Common myeloid progenitor, CD34-positive (primary cell): ENCODE measurements at regions not wholly inside any gene's neighbourhood (a gene's known extent, or its start where the extent isn't known, plus 50 kb on each side); places are given as distances from the start of the nearest gene placed in this dataset.

Source experiments
- CTCF ChIA-PET: fragments of 350-600 bp; sonication (Branson Sonifier 250); formaldehyde crosslinking; loops from one replicate; lab custom pipeline; 2021; ENCODE audit warnings: antibody characterized with exemption; lab: Charles Lee
- POLR2A ChIA-PET: fragments of 350-600 bp; sonication (Branson Sonifier 250); formaldehyde crosslinking; loops from one replicate; lab custom pipeline; 2021; ENCODE audit warnings: antibody characterized with exemption; lab: Charles Lee
- DNase-seq, 3 donors: peaks; one replicate each; pipeline versions ENCODE4 v3.0.0 to v3.0.0-alpha.2; 2013
- H3K27ac ChIP-seq, 2 experiments: 1 replicate in 1 of 2; 2 replicates in 1 of 2; pipeline ENCODE4 v1.7.0; 2013; ENCODE audit warnings: inconsistent platforms in 2 of 2, low read length in 2 of 2, mild to moderate bottlenecking in 2 of 2, low read depth in 1 of 2, moderate library complexity in 1 of 2; ENCODE audit not compliant: severe bottlenecking in 2 of 2, insufficient read depth in 1 of 2, poor library complexity in 1 of 2
- H3K27me3 ChIP-seq, 5 experiments: replicated peaks in 2 of 5; 1 replicate in 3 of 5; 2 replicates in 2 of 5; pipeline versions ENCODE4 v1.6.1 to v1.7.0; 2013; ENCODE audit warnings: low read length in 4 of 5, mild to moderate bottlenecking in 2 of 5, moderate library complexity in 2 of 5, inconsistent platforms in 1 of 5; ENCODE audit not compliant: insufficient read depth in 5 of 5, control insufficient read depth in 4 of 5
- H3K36me3 ChIP-seq, 4 experiments: 1 replicate in 2 of 4; 2 replicates in 2 of 4; pipeline versions ENCODE4 v1.6.1 to v1.7.0; 2013; ENCODE audit warnings: low read length in 3 of 4, control low read depth in 1 of 4, mild to moderate bottlenecking in 1 of 4; ENCODE audit not compliant: control insufficient read depth in 4 of 4, insufficient read depth in 4 of 4
- H3K4me1 ChIP-seq, 4 experiments: 1 replicate in 3 of 4; 2 replicates in 1 of 4; pipeline versions ENCODE4 v1.6.1 to v1.7.1; 2013; ENCODE audit warnings: low read length in 3 of 4, mild to moderate bottlenecking in 3 of 4, control low read depth in 1 of 4, inconsistent platforms in 1 of 4, moderate library complexity in 1 of 4; ENCODE audit not compliant: control insufficient read depth in 4 of 4, insufficient read depth in 4 of 4; ENCODE audit errors: control extremely low read depth in 1 of 4
- H3K4me3 ChIP-seq, 7 experiments: 1 replicate in 4 of 7; 2 replicates in 3 of 7; pipeline versions ENCODE4 v1.5.1 to v1.7.0; 2013; ENCODE audit warnings: mild to moderate bottlenecking in 7 of 7, low read length in 6 of 7, moderate library complexity in 6 of 7, inconsistent platforms in 2 of 7, low read depth in 2 of 7, control low read depth in 1 of 7; ENCODE audit not compliant: insufficient read depth in 4 of 7, control insufficient read depth in 1 of 7; ENCODE audit errors: extremely low read depth in 1 of 7
- H3K9me3 ChIP-seq, 5 experiments: 1 replicate in 4 of 5; 2 replicates in 1 of 5; pipeline versions ENCODE4 v1.6.1 to v1.7.1; 2013; ENCODE audit warnings: low read length in 4 of 5, mild to moderate bottlenecking in 2 of 5, inconsistent platforms in 1 of 5, low read depth in 1 of 5, moderate library complexity in 1 of 5; ENCODE audit not compliant: control insufficient read depth in 4 of 5, insufficient read depth in 2 of 5; ENCODE audit errors: control extremely low read depth in 1 of 5
- WGBS: methylation state at CpG from one replicate; pipeline ENCODE4 v1.1.5; 2013; ENCODE audit not compliant: insufficient coverage; 5-methylcytosine and 5-hydroxymethylcytosine counted together

GRCh38 chr18:76697441-76697901, 124.9 kb upstream of the ZNF236 start:
- DNase-seq, result no peak
- CTCF ChIA-PET, result interaction anchor here (1.2 to 5.3 kb wide), 2 partner anchors 9 to 13 kb away, joined by 3 to 23 read pairs; no protein-coding TSS in a partner anchor
- Histone ChIP-seq H3K27ac (no peak overlapping the region), H3K36me3 (no peaks in the 10 kb centered on the region), H3K4me1 (peaks cover 0 to 7% (median 0%) of the 10 kb centered on the region in 4 experiments), H3K4me3 (peak overlapping the region in 1 of 7 experiments; percentile 10), H3K9me3 (peaks cover 0 to 3% (median 0%) of the 10 kb centered on the region in 5 experiments), H3K27me3 (peaks cover 0 to 48% (median 10%) of the 10 kb centered on the region in 5 experiments)
- 8% methylated on average over 10 of the region's 13 CpGs for WGBS
- POLR2A ChIA-PET, result interaction anchor here (0.7 kb wide), 1 partner anchor 11 kb away, joined by 3 read pairs; no protein-coding TSS in a partner anchor

GRCh38 chr18:76691800-76692199, 130.6 kb upstream of the ZNF236 start:
- H3K9me3 ChIP-seq, result peaks cover 0 to 3% (median 0%) of the 10 kb centered on the region in 5 experiments
- CTCF ChIA-PET, result interaction anchor here (1.1 kb wide), 1 partner anchor 9 kb away, joined by 4 read pairs; no protein-coding TSS in a partner anchor
- no peaks in the 10 kb centered on the region for H3K36me3 ChIP-seq
- POLR2A ChIA-PET, result no interaction called here
- peaks cover 0 to 3% (median 0%) of the 10 kb centered on the region in 4 experiments for H3K4me1 ChIP-seq
- H3K27ac ChIP-seq, result no peak overlapping the region
- no peak overlapping the region for H3K4me3 ChIP-seq
- peaks cover 0 to 41% (median 13%) of the 10 kb centered on the region in 5 experiments for H3K27me3 ChIP-seq
- DNase-seq, result no peak
- 75% methylated on average over 6 of the region's 7 CpGs for WGBS

DNA sequence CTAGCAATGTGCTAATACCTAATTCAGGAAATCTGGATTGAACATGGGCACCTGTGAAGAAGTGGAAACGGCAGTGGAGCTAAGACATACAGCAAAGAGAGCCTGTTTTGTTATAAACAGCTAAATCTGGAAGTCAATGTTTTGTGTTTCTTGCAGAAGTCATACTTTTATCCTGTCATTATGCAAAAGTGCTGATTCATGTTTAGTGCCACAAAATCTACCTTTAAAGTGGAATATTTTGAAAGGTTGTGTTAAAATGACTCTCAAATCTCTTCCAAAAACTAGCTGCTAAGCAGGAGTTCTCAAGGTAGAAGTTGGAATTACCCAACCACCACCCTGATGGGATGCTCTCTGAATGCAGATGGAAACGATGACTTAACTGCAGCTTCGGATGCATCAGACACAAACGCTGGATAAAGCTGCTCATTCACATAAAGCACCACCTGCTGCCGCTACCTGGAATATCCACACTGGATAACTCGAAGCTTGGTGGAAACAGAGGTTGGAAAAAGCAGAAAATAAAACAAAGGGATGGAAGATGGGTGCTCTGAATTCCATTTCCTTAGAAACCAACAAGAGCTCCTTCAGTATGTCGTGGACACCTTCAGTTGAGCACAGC, 132.6 kb upstream of the ZNF236 start:
- no peaks in the 10 kb centered on the region for H3K9me3 ChIP-seq
- H3K36me3 ChIP-seq, result no peaks in the 10 kb centered on the region
- WGBS, result 71% methylated on average over 2 of the region's 7 CpGs
- peaks cover 0 to 30% (median 12%) of the 10 kb centered on the region in 5 experiments for H3K27me3 ChIP-seq
- no peak overlapping the region for H3K27ac ChIP-seq
- ChIA-PET POLR2A (interaction anchor here (0.6 kb wide), 1 partner anchor 291 kb away, joined by 3 read pairs; no protein-coding TSS in a partner anchor), CTCF (interaction anchor here (1.4 to 9.1 kb wide), 6 partner anchors 18 to 290 kb away, joined by 3 to 77 read pairs (median 5); no protein-coding TSS in a partner anchor)
- peaks cover 0 to 3% (median 0%) of the 10 kb centered on the region in 4 experiments for H3K4me1 ChIP-seq
- no peak for DNase-seq
- no peak overlapping the region for H3K4me3 ChIP-seq

DNA sequence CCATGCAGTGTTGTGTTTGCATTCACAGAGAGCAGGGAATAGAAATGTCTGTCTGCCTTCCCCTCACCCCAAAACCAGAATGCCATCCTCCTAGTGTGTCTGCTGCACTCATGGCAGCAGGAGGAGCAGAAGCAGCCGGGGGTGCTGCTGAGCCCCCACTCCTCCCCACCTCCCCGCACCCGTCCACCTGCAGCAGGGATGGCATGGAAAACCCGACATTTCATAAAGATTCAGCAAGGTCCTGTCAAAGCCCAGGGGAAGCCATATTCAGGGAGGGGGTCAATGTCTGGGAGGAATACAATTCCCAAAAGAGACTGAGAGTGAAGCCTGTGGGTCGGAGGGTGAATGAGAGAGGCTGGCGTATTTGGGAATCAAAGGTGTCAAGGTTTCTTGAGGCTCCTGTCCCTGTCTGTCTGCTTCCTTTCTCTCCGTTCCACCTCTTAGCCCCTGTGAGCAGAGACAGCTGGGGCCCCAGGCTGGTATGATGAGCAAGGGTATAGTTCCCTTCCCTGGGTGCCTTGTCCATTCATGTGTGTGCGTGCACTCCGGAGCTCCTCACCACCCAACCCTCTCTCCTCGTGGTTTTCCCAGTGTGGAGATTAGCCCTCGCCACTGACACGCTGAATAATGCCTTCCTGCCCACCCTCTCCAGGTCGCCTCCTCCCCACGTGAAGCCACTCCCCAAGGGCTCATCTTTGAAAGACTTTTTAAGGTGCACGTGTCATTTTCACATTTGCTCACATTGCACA, 133.5 kb upstream of the ZNF236 start:
- peaks cover 0 to 30% (median 12%) of the 10 kb centered on the region in 5 experiments for H3K27me3 ChIP-seq

GRCh38 chr18:76687304-76687962, 134.9 kb upstream of the ZNF236 start:
- POLR2A ChIA-PET, result interaction anchor here (0.6 kb wide), 1 partner anchor 10 kb away, joined by 3 read pairs; no protein-coding TSS in a partner anchor
- 96% methylated on average over 7 of the region's 10 CpGs for WGBS
- peaks cover 0 to 25% (median 12%) of the 10 kb centered on the region in 5 experiments for H3K27me3 ChIP-seq
- H3K4me1 ChIP-seq, result peaks cover 0 to 3% (median 0%) of the 10 kb centered on the region in 4 experiments
- CTCF ChIA-PET, result interaction anchor here (0.6 to 9.1 kb wide), 8 partner anchors 10 to 301 kb away, joined by 3 to 77 read pairs (median 3); no protein-coding TSS in a partner anchor
- H3K4me3 ChIP-seq, result no peak overlapping the region
- no peak for DNase-seq
- no peaks in the 10 kb centered on the region for H3K36me3 ChIP-seq
- no peaks in the 10 kb centered on the region for H3K9me3 ChIP-seq
- H3K27ac ChIP-seq, result no peak overlapping the region

More for the DNA sequence above, 133.5 kb upstream of the ZNF236 start:
- no peak for DNase-seq
- H3K4me1 ChIP-seq, result peaks cover 0 to 3% (median 0%) of the 10 kb centered on the region in 4 experiments
- H3K36me3 ChIP-seq, result no peaks in the 10 kb centered on the region
- no peak overlapping the region for H3K4me3 ChIP-seq
- ChIA-PET POLR2A (interaction anchor here (0.6 kb wide), 1 partner anchor 291 kb away, joined by 3 read pairs; no protein-coding TSS in a partner anchor), CTCF (interaction anchor here (1.1 to 9.1 kb wide), 7 partner anchors 8 to 290 kb away, joined by 3 to 77 read pairs (median 4); no protein-coding TSS in a partner anchor)
- no peak overlapping the region for H3K27ac ChIP-seq
- 43% methylated on average over 12 of the region's 15 CpGs for WGBS
- no peaks in the 10 kb centered on the region for H3K9me3 ChIP-seq

DNA sequence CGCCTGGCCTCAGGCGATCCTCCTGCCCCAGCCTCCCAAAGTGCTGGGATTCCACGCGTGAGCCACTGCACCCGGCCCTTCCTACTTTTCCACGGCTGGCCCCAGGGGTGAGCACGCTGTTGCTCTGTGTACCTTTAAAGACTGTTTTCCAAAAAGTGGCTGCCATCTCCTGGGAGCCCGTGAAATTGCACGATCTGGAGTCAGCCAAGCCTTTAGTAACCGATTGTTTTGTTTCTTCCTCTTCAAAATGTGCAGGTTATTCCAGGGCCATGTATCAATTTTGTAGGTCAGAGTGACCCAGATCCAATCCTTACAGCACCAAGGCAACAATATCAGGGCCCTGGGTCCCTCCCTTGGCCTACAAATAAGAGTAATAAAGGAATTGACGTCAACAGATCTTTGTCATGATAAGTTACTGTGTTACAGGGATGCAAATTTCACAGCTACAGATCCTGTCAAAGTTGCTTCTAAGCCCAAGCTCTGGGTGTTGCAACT, 135.6 kb upstream of the ZNF236 start:
- peak; percentile 48 to 73 (median 64) for DNase-seq
- Histone ChIP-seq H3K4me1 (peaks cover 0 to 3% (median 0%) of the 10 kb centered on the region in 4 experiments), H3K36me3 (no peaks in the 10 kb centered on the region), H3K4me3 (no peak overlapping the region), H3K27me3 (peaks cover 0 to 22% (median 12%) of the 10 kb centered on the region in 5 experiments), H3K9me3 (no peaks in the 10 kb centered on the region), H3K27ac (no peak overlapping the region)
- CTCF ChIA-PET, result interaction anchor here (0.7 to 9.1 kb wide), 5 partner anchors 11 to 300 kb away, joined by 3 to 77 read pairs (median 3); no protein-coding TSS in a partner anchor
- 20% methylated on average over 10 of the region's 11 CpGs for WGBS
- POLR2A ChIA-PET, result interaction anchor here (0.6 kb wide), 2 partner anchors 10 to 12 kb away, joined by 3 to 4 read pairs; no protein-coding TSS in a partner anchor
